ENCODE measurements at regions not wholly inside any gene's neighbourhood (a gene's known extent, or its start where the extent isn't known, plus 50 kb on each side); places are given as distances from the start of the nearest gene placed in this dataset.

DNA sequence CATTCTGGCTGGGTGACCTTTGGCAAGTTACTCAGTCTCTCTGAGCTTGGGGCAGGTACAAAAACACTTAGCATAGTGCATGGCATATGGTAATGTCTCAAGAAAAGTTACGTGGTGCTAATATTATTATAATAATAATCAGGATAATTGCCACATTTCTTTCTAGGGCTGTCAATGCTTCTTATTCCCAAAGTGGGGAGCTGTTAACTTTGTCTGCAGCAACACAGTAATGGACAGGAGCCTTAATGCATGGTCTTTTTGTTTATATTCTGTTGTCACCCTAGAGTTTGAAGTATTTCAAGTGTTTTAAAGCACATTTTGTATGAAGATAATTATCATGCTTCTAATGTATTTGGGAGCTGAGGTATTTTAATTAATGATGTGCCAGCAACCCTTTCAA, 121.8 kb downstream of the FHIP1A start:
- no peaks in the 10 kb centered on the region for H3K36me3 ChIP-seq (ENCODE audit: control insufficient read depth in 2 of 2, insufficient read depth in 2 of 2, low read length in 1 of 2)
- TF ChIP-seq, protein P1, sequence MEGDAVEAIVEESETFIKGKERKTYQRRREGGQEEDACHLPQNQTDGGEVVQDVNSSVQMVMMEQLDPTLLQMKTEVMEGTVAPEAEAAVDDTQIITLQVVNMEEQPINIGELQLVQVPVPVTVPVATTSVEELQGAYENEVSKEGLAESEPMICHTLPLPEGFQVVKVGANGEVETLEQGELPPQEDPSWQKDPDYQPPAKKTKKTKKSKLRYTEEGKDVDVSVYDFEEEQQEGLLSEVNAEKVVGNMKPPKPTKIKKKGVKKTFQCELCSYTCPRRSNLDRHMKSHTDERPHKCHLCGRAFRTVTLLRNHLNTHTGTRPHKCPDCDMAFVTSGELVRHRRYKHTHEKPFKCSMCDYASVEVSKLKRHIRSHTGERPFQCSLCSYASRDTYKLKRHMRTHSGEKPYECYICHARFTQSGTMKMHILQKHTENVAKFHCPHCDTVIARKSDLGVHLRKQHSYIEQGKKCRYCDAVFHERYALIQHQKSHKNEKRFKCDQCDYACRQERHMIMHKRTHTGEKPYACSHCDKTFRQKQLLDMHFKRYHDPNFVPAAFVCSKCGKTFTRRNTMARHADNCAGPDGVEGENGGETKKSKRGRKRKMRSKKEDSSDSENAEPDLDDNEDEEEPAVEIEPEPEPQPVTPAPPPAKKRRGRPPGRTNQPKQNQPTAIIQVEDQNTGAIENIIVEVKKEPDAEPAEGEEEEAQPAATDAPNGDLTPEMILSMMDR (IDR thresholded peaks at IDR 0.05 in 2 of 3, conservative IDR thresholded peaks at IDR 0.05 in 1 of 3; ENCODE audit: control insufficient read depth in 2 of 3, extremely low read depth in 1 of 3, insufficient read depth in 1 of 3, low read depth in 3 of 3, low read length in 3 of 3): 0 out of 6 replicates have a peak, but pooled peaks of 1 of the 3 experiments have one; percentile 11
- TF ChIP-seq RAD21 (IDR thresholded peaks at IDR 0.05; ENCODE audit: insufficient read depth, low read depth, low read length): peak; percentile 22; the same call in 1 of the 2 replicates
- no peak for TF ChIP-seq JUNB (IDR thresholded peaks at IDR 0.05)
- TF ChIP-seq POU2F2 (IDR thresholded peaks at IDR 0.05; ENCODE audit: borderline replicate concordance, low read depth, low read length): no peak
- no peak for TF ChIP-seq MTA3 (IDR thresholded peaks at IDR 0.05; ENCODE audit: borderline replicate concordance, low read length)
- no peak for TF ChIP-seq TARDBP (IDR thresholded peaks at IDR 0.05; ENCODE audit: borderline replicate concordance)
- no peak for TF ChIP-seq SKIL (IDR thresholded peaks at IDR 0.05; ENCODE audit: low read depth, poor library complexity, severe bottlenecking)
- FAIRE-seq (no peak), DNase-seq (ENCODE audit: low read depth, low spot score) (no peak), ATAC-seq (no peak)
- no TSS peak for BruUV-seq (replicated peaks)
- ChIA-PET POLR2A (no interaction called here), RAD21 (ENCODE audit: unreplicated experiment) (no interaction called here), CTCF (no interaction called here), SMC1A (ENCODE audit: uncharacterized antibody, unreplicated experiment) (no interaction called here)
- intact Hi-C loops (cut with micrococcal nuclease; ENCODE audit: unreplicated experiment): no loop called here
- no peaks in the 10 kb centered on the region for H4K20me1 ChIP-seq (ENCODE audit: control insufficient read depth, insufficient read depth)
- H2AFZ ChIP-seq (ENCODE audit: control insufficient read depth, low read depth, low read length): no peak overlapping the region
- no peaks in the 10 kb centered on the region for H3K9me3 ChIP-seq (replicated peaks; ENCODE audit: control insufficient read depth, insufficient read depth, low read length)
- no peaks in the 10 kb centered on the region for H3K79me2 ChIP-seq (ENCODE audit: control insufficient read depth, insufficient read depth, low read length)
- H3K4me2 ChIP-seq (ENCODE audit: control insufficient read depth, insufficient read depth): no peak overlapping the region
- 0% methylated on average over 1 of the region's 1 CpG for WGBS (ENCODE audit: insufficient coverage, insufficient replicate concordance, low lambda C conversion rate, missing lambda C conversion rate)
- no peaks in the 10 kb centered on the region for H3K4me1 ChIP-seq (ENCODE audit: control insufficient read depth, insufficient read depth, low read length)
- no peak overlapping the region for H3K9ac ChIP-seq (ENCODE audit: control insufficient read depth, insufficient read depth, low read length)
- H3K27ac ChIP-seq (ENCODE audit: control insufficient read depth, insufficient read depth): no peak overlapping the region
- H3K27me3 ChIP-seq (replicated peaks in 1 of 2; ENCODE audit: control insufficient read depth in 2 of 2, insufficient read depth in 2 of 2, low read length in 1 of 2): no peaks in the 10 kb centered on the region; a peak in 1 of 4 replicates
- H3K4me3 ChIP-seq: no peak overlapping the region
- in situ Hi-C loops (cut with MboI): no loop called here
